Esophagus muscularis mucosa (tissue), 4 donors: ENCODE measurements at regions not wholly inside any gene's neighbourhood (a gene's known extent, or its start where the extent isn't known, plus 50 kb on each side); places are given as distances from the start of the nearest gene placed in this dataset.

ENCODE experiments used
- DNase-seq: peaks from one replicate; pipeline ENCODE4 v3.0.0-alpha.2; 2017; ENCODE audit errors: extremely low spot score
- H3K27ac ChIP-seq, 4 donors: fragments of 200-600 bp; sonication (generic); replicated peaks in 1 of 4; 1 replicate in 3 of 4; 2 replicates in 1 of 4; pipeline ENCODE4 v1.5.1; 2016 to 2019; ENCODE audit warnings: mild to moderate bottlenecking in 1 of 4
- H3K27me3 ChIP-seq, 4 donors: fragments of 200-600 bp; sonication (generic); one replicate each; pipeline versions ENCODE4 v1.5.1 to v1.6.0; 2016 to 2019
- H3K36me3 ChIP-seq, 4 donors: fragments of 200-600 bp; sonication (generic); one replicate each; pipeline ENCODE4 v1.5.1; 2016 to 2019
- H3K4me1 ChIP-seq, 4 donors: fragments of 200-600 bp; sonication (generic); one replicate each; pipeline ENCODE4 v1.5.1; 2016 to 2019
- H3K4me3 ChIP-seq, 4 donors: fragments of 200-600 bp; sonication (generic); 1 replicate in 2 of 4; 2 replicates in 2 of 4; pipeline ENCODE4 v1.5.1; 2016 to 2019; ENCODE audit warnings: mild to moderate bottlenecking in 4 of 4, moderate library complexity in 1 of 4
- H3K9me3 ChIP-seq, 4 donors: fragments of 200-600 bp; sonication (generic); 1 replicate in 3 of 4; 2 replicates in 1 of 4; pipeline ENCODE4 v1.5.1; 2016 to 2019
- CTCF ChIP-seq, 3 experiments: fragments of 200-600 bp in 2 of 3; fragments of 450-650 bp in 1 of 3; sonication (generic) in 2 of 3; IDR thresholded peaks; one replicate each; pipeline ENCODE4 v1.5.1; 2017 to 2019; ENCODE audit warnings: antibody characterized with exemption in 3 of 3, mild to moderate bottlenecking in 2 of 3, moderate library complexity in 1 of 3
- EP300 ChIP-seq: sonication (generic); formaldehyde crosslinking; IDR thresholded peaks from one replicate; pipeline ENCODE4 v1.6.1; 2017; ENCODE audit warnings: antibody characterized with exemption
- POLR2A ChIP-seq: fragments of 450-650 bp; IDR thresholded peaks from one replicate; pipeline ENCODE4 v1.6.1; 2017; ENCODE audit warnings: antibody characterized with exemption, moderate library complexity, mild to moderate bottlenecking, low read depth
- POLR2AphosphoS5 ChIP-seq, 2 donors: sonication (generic); formaldehyde crosslinking; IDR thresholded peaks; one replicate each; pipeline ENCODE4 v1.6.1; 2017; ENCODE audit warnings: antibody characterized with exemption in 2 of 2
- WGBS: methylation state at CpG from one replicate; pipeline ENCODE4 v1.1.5; 2018; 5-methylcytosine and 5-hydroxymethylcytosine counted together
- intact Hi-C: fragments of 100-400 bp; cut with DNase I; formaldehyde crosslinking; loops from one replicate; pipeline ENCODE4 v1.15.1; 2023

GRCh38 chr17:79453481-79453880 is 157.4 kb downstream of the RBFOX3 start:
- DNase-seq, result no peak
- intact Hi-C loops, result no loop called here

GRCh38 chr17:79452706-79453105 is 158.1 kb downstream of the RBFOX3 start:
- H3K36me3 ChIP-seq, result no peaks in the 10 kb centered on the region
- H3K9me3 ChIP-seq, result no peaks in the 10 kb centered on the region
- H3K27me3 ChIP-seq, result no peaks in the 10 kb centered on the region
- no peak for TF ChIP-seq POLR2A
- TF ChIP-seq POLR2AphosphoS5 (IDR thresholded peaks at IDR 0.05), result no peak
- TF ChIP-seq EP300, result no peak
- no peak for TF ChIP-seq CTCF (IDR thresholded peaks at IDR 0.05)
- no peak overlapping the region for H3K27ac ChIP-seq
- intact Hi-C loops, result no loop called here
- no peak for DNase-seq
- H3K4me1 ChIP-seq, result no peaks in the 10 kb centered on the region
- WGBS, result 89% methylated on average over 8 of the region's 11 CpGs
- H3K4me3 ChIP-seq, result no peak overlapping the region

More at GRCh38 chr17:79453481-79453880, 157.4 kb downstream of the RBFOX3 start:
- H3K27ac ChIP-seq, result no peak overlapping the region
- 90% methylated on average over 4 of the region's 6 CpGs for WGBS
- no peak overlapping the region for H3K4me3 ChIP-seq
- TF ChIP-seq EP300, result no peak
- no peaks in the 10 kb centered on the region for H3K4me1 ChIP-seq
- no peaks in the 10 kb centered on the region for H3K36me3 ChIP-seq
- H3K9me3 ChIP-seq, result no peaks in the 10 kb centered on the region
- no peaks in the 10 kb centered on the region for H3K27me3 ChIP-seq

GRCh38 chr17:79451167-79451566 is 159.7 kb downstream of the RBFOX3 start:
- intact Hi-C loops, result no loop called here
- H3K27ac ChIP-seq, result no peak overlapping the region
- 83% methylated on average over 7 of the region's 7 CpGs for WGBS
- no peak for DNase-seq
- H3K4me1 ChIP-seq, result no peaks in the 10 kb centered on the region
- TF ChIP-seq CTCF (IDR thresholded peaks at IDR 0.05) (no peak), EP300 (no peak), POLR2AphosphoS5 (IDR thresholded peaks at IDR 0.05) (no peak), POLR2A (no peak)
- no peaks in the 10 kb centered on the region for H3K9me3 ChIP-seq
- no peaks in the 10 kb centered on the region for H3K27me3 ChIP-seq
- H3K36me3 ChIP-seq, result no peaks in the 10 kb centered on the region
- H3K4me3 ChIP-seq, result no peak overlapping the region

- no peak for DNase-seq
- H3K9me3 ChIP-seq, result no peaks in the 10 kb centered on the region
- H3K36me3 ChIP-seq, result no peaks in the 10 kb centered on the region
- TF ChIP-seq POLR2A (no peak), CTCF (IDR thresholded peaks at IDR 0.05) (no peak), POLR2AphosphoS5 (IDR thresholded peaks at IDR 0.05) (no peak), EP300 (no peak)
- H3K4me1 ChIP-seq, result no peaks in the 10 kb centered on the region
- H3K27me3 ChIP-seq, result peaks cover 0 to 4% (median 0%) of the 10 kb centered on the region in 4 donors
- 75% methylated on average over 10 of the region's 12 CpGs for WGBS
- no peak overlapping the region for H3K27ac ChIP-seq
- intact Hi-C loops, result no loop called here
- no peak overlapping the region for H3K4me3 ChIP-seq
Observed at GRCh38 chr17:79446399-79447009, 164.3 kb downstream of the RBFOX3 start.

- no peak overlapping the region for H3K27ac ChIP-seq
- 88% methylated on average over 3 of the region's 4 CpGs for WGBS
- intact Hi-C loops, result no loop called here
- no peak overlapping the region for H3K4me3 ChIP-seq
- no peak for DNase-seq
- peaks cover 0 to 4% (median 0%) of the 10 kb centered on the region in 4 donors for H3K27me3 ChIP-seq
- TF ChIP-seq POLR2A (no peak), EP300 (no peak), CTCF (IDR thresholded peaks at IDR 0.05) (no peak), POLR2AphosphoS5 (IDR thresholded peaks at IDR 0.05) (no peak)
- no peaks in the 10 kb centered on the region for H3K36me3 ChIP-seq
- H3K4me1 ChIP-seq, result no peaks in the 10 kb centered on the region
- no peaks in the 10 kb centered on the region for H3K9me3 ChIP-seq
Observed at GRCh38 chr17:79444198-79444597, 166.7 kb downstream of the RBFOX3 start.
